Stimulated activated CD8-positive, alpha-beta memory T cell treated with anti-CD3 and anti-CD28 coated beads, Interleukin-2, amount 100 ng/mL, for 48 hours (primary cell): ENCODE measurements at regions not wholly inside any gene's neighbourhood (a gene's known extent, or its start where the extent isn't known, plus 50 kb on each side); places are given as distances from the start of the nearest gene placed in this dataset.
"Not testable (repeated sequence)": the region's sequence is repeated elsewhere in the genome, so short reads cannot be mapped to it uniquely, and the experiment has no call there.

Experiments
- DNase-seq, 2 donors: peaks; one replicate each; pipeline ENCODE4 v3.0.0-alpha.2; 2020; ENCODE audit warnings: low read depth in 2 of 2

GRCh38 chr10:125554016-125554703 is 128.8 kb downstream of the TEX36 start:
- DNase-seq = no peak

GRCh38 chr10:125553091-125553490 is 129.9 kb downstream of the TEX36 start:
- no peak for DNase-seq

DNA sequence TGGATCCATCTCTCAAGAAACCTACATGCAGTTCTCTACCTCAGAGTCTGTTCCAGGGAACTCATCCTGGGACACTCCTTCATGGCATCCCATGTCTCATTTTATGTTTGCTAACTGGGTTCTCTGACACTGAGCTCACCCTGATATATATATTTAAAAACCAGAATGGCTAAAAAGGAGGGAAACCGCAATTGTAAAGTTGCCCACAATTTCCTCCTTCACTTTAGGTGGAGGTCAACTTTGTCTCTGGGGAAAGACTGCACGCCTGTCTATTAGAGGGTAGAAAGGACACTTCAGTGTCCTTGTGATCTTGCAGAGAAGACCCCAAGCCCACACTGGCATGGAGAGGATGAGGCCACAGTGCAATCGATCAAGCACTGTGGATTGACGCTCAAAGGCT is 131.7 kb downstream of the TEX36 start:
- no peak for DNase-seq

DNA sequence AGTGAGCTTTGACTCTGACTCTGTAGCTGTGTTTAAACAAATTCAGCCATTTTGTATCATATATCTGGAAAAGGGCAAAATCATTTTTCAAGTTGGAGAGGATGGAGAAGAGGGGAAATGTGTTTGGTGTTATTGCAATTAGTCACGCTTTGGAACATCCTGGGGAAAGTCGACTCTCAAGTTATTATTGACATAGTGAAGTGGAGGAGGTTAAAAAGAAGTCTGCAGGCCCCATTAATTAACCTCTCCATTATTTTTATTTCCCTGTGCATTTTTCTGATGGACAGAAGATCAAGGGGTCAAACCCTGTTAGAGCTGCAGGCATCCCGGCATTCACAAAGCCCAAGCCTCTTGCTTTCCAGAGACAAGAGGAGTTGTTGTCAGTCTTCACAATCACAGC is 132.6 kb downstream of the TEX36 start:
- no peak for DNase-seq

DNA sequence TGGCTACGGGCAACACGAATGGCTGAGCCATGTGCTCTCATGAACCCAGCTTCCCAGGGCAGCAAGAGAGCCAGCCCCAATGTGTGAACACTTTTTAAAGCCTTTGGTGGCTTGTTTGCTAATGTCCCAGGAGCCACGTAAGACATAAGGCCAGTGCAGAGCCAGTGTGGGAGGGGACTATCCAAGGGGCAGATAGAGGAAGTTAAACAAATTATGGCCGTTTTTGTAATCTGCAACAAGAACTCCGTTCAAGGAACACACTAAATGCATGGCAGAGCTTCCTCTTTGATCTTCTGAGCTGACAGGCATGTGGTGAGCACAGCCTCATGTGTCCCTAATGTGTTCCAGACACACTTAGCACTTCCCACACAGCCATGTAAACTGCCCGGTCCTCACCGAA is 133.3 kb downstream of the TEX36 start:
- no peak for DNase-seq

DNA sequence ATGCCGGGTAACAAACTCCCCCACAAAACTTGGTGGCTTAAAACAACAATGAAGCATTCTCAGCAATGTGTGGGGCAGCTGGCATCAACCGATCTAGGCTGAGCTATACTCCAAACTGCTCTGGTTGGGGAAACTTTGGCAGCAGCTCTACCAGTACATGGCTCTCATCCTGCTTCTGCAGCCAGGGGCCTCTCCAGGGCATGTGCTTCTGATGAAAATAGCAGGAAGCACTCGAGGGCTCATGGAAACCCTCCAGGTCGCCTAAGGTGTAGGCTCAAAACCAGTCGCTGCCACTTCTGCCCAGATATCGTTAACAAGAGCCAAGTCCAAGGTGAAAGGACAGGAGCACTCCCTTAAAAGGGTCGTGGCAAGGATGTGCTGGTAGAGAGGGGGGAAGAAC is 134.1 kb downstream of the TEX36 start:
- DNase-seq = no peak

DNA sequence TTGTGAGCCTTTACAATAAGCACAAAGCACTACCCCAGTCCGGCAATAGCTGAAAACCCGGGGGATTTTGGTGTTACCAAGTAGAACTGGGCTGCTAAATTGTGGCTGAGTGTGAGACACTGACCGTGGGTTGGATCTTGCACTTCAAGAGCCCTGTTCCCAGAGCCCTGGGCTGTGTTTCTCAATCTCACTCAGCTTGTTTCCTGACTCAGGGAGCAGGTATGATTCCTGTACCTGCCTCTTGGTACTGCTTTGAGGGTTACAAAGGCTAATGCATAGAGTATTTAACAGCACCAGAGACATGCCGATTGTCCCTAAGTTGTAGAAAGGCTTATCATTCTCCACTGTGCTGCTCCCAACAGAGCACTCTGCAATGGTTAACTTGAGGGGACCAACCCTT is 134.6 kb downstream of the TEX36 start:
- DNase-seq = no peak

- no peak for DNase-seq
These were observed 135.8 kb downstream of the TEX36 start for GRCh38 chr10:125547010-125547650.

- no peak for DNase-seq
These were observed 139.2 kb downstream of the TEX36 start for GRCh38 chr10:125543796-125544195.

GRCh38 chr10:125538947-125539731 is 143.8 kb downstream of the TEX36 start:
- DNase-seq = no peak

- DNase-seq = no peak
These were observed 146.7 kb downstream of the TEX36 start for GRCh38 chr10:125536236-125536635.

GRCh38 chr10:125535559-125535958 is 147.4 kb downstream of the TEX36 start:
- no peak for DNase-seq

GRCh38 chr10:125534515-125534914 is 148.4 kb downstream of the TEX36 start:
- DNase-seq = no peak

DNA sequence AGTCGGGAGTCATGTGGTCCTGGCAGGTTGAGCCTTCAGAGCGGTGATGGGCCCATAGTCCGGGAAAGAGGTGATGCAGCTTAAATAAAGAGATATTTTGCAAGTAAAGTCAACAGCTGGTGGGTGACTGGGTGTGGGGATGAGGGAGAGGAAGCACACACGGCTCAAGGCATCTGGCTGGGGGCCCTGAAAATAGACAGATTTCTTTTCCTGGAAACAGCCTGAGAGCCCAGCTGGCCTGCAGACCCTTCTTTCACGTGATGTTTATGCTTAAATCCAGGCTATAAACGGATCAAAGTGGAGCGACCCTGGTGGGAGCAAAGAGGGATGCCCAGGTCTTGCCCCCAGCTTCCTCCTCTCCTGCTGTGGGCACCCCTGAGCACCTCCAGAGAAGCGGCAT is 149.1 kb downstream of the TEX36 start:
- DNase-seq = no peak

GRCh38 chr10:125531465-125531864 is 151.5 kb downstream of the TEX36 start:
- DNase-seq = no peak

GRCh38 chr10:125523347-125523746 is 159.6 kb downstream of the TEX36 start:
- no peak for DNase-seq

DNA sequence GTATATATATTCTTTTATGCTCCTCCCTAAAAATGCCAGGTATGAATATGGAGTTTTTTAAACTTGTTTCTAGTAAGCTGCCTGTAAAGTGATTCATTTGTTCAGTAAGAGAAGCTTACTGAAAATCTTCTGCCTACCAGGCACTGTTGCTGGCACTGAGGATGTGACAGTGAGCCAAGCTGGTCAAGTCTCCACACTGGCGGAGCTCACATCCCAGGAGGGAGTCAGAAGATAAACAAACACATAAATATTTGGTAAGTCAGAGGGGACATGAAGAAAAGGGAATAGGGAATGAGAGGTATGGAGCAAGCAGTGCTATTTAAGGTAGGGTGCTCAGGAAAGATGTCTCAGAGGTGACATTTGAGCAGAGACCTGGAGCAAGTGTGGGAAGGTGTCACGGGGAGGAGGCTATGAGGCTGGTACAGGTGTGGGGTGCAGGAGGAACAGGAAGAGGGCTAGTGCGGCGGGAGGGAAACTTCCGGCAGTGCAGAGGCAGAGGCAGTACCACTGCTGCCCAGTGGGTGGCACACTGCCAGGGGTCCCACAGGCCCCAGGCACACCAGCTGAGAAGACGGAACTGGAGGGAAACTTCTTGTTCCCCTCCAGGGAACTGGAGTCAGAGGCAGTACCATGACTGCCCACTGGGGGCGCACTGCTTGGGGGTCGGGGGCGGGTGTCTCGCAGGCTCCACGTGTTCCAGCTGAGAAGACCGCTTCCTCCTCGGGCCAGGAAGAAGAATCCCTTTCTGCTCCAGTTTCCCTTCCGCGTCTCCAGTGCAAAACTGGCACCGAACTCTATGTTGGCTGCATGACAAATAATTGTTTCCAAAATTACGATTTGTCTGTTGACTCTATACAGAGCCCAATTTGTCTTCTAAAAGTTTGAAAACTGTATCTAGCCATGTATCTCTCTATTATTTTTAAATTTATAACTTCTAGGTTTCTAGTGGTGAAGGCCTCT is 161.0 kb downstream of the TEX36 start:
- peak; percentile 19 to 21 for DNase-seq

DNA sequence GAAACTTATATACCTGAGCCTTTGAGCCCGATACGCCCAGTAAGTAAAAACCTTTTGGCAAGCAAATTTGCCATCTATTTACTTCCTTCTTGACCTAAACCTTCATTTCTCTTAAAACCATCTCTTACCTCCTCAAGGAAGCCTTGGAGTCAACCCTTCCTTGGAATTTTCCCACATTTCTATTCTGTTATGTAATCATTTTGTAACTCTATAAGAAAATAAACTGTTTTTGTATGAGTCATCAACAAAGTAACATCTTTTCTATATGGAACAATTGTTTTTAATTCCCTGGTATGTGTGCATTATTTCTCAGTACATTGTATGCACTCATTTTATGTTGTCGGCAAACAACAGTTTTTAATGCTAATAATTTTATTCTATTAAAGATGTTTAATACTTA is 162.0 kb downstream of the TEX36 start:
- DNase-seq = no peak

GRCh38 chr10:125518397-125518796 is 164.6 kb downstream of the TEX36 start:
- DNase-seq = not testable (repeated sequence)

- no peak for DNase-seq
These were observed 167.4 kb downstream of the TEX36 start for GRCh38 chr10:125515571-125515970.
